Sigmoid colon (tissue), 4 donors: ENCODE measurements at regions not wholly inside any gene's neighbourhood (a gene's known extent, or its start where the extent isn't known, plus 50 kb on each side); places are given as distances from the start of the nearest gene placed in this dataset.

Source experiments
- POLR2AphosphoS5 ChIP-seq, 4 donors: sonication (generic); formaldehyde crosslinking; IDR thresholded peaks; one replicate each; pipeline ENCODE4 v1.6.1; 2017; ENCODE audit warnings: antibody characterized with exemption in 4 of 4
- TF ChIP-seq, protein P1 (sequence below), 4 experiments: fragments of 450-650 bp in 3 of 4; fragments of 200-600 bp in 1 of 4; IDR thresholded peaks; one replicate each; pipeline ENCODE4 v1.5.1; 2016 to 2019; ENCODE audit warnings: antibody characterized with exemption in 4 of 4, mild to moderate bottlenecking in 3 of 4, moderate library complexity in 2 of 4

DNA sequence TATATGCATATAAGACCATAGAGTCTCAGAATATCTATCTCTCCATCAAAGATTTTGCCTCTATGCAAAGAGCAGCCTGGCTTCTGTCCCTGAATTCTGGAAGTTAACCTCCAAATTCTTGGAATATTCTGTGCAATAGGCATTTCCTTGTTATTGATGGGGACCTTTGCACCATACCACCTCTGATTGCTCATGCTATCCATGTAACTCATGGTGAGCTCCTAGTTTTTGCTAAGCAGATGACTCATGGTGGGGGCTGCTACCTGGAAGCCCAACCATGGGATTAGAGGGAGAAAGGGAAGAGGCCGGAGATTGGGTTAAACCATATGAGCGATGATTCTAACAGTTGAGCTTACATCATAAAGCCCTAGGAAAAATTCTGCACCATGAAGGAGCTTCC lies 310.2 kb upstream of the FIGN start:
- no peak for TF ChIP-seq POLR2AphosphoS5 (IDR thresholded peaks at IDR 0.05)
- TF ChIP-seq, protein P1, sequence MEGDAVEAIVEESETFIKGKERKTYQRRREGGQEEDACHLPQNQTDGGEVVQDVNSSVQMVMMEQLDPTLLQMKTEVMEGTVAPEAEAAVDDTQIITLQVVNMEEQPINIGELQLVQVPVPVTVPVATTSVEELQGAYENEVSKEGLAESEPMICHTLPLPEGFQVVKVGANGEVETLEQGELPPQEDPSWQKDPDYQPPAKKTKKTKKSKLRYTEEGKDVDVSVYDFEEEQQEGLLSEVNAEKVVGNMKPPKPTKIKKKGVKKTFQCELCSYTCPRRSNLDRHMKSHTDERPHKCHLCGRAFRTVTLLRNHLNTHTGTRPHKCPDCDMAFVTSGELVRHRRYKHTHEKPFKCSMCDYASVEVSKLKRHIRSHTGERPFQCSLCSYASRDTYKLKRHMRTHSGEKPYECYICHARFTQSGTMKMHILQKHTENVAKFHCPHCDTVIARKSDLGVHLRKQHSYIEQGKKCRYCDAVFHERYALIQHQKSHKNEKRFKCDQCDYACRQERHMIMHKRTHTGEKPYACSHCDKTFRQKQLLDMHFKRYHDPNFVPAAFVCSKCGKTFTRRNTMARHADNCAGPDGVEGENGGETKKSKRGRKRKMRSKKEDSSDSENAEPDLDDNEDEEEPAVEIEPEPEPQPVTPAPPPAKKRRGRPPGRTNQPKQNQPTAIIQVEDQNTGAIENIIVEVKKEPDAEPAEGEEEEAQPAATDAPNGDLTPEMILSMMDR (IDR thresholded peaks at IDR 0.05): no peak
